Tibial nerve (tissue), 4 donors: ENCODE measurements at regions not wholly inside any gene's neighbourhood (a gene's known extent, or its start where the extent isn't known, plus 50 kb on each side); places are given as distances from the start of the nearest gene placed in this dataset.

Source experiments
- DNase-seq, 2 donors: peaks; one replicate each; pipeline ENCODE4 v3.0.0-alpha.2; 2019; ENCODE audit warnings: low spot score in 2 of 2
- H3K27ac ChIP-seq, 4 donors: fragments of 200-600 bp; sonication (generic) in 3 of 4; one replicate each; pipeline ENCODE4 v1.5.1; 2017 to 2019; ENCODE audit warnings: mild to moderate bottlenecking in 1 of 4
- H3K27me3 ChIP-seq, 2 donors: fragments of 200-600 bp; sonication (generic) in 1 of 2; one replicate each; pipeline versions ENCODE4 v1.5.1 to v1.6.0; 2017 to 2019
- H3K36me3 ChIP-seq, 3 donors: fragments of 200-600 bp; sonication (generic); one replicate each; pipeline ENCODE4 v1.5.1; 2018 to 2019
- H3K4me1 ChIP-seq, 4 donors: fragments of 200-600 bp; sonication (generic) in 3 of 4; one replicate each; pipeline ENCODE4 v1.5.1; 2017 to 2019
- H3K4me3 ChIP-seq, 4 donors: fragments of 200-600 bp; sonication (generic) in 3 of 4; one replicate each; pipeline ENCODE4 v1.5.1; 2017 to 2019; ENCODE audit warnings: mild to moderate bottlenecking in 1 of 4, moderate library complexity in 1 of 4
- H3K9me3 ChIP-seq, 4 donors: fragments of 200-600 bp; sonication (generic) in 3 of 4; one replicate each; pipeline ENCODE4 v1.5.1; 2017 to 2019
- CTCF ChIP-seq, 5 experiments: fragments of 200-600 bp in 3 of 5; fragments of 450-650 bp in 2 of 5; sonication (generic) in 3 of 5; IDR thresholded peaks; one replicate each; pipeline ENCODE4 v1.5.1; 2016 to 2019; ENCODE audit warnings: antibody characterized with exemption in 5 of 5, mild to moderate bottlenecking in 3 of 5, moderate library complexity in 2 of 5
- EP300 ChIP-seq, 2 donors: sonication (generic); formaldehyde crosslinking; IDR thresholded peaks; one replicate each; pipeline ENCODE4 v1.6.1; 2017; ENCODE audit warnings: antibody characterized with exemption in 2 of 2, mild to moderate bottlenecking in 1 of 2
- POLR2A ChIP-seq, 2 donors: fragments of 450-650 bp; IDR thresholded peaks; one replicate each; pipeline ENCODE4 v1.6.1; 2017; ENCODE audit warnings: antibody characterized with exemption in 2 of 2, mild to moderate bottlenecking in 2 of 2, moderate library complexity in 2 of 2
- WGBS, 2 donors: methylation state at CpG; one replicate each; pipeline ENCODE4 v1.1.5; 2018; 5-methylcytosine and 5-hydroxymethylcytosine counted together

- Histone ChIP-seq H3K9me3 (peaks cover 0 to 9% (median 0%) of the 10 kb centered on the region in 4 donors), H3K36me3 (no peaks in the 10 kb centered on the region), H3K27ac (no peak overlapping the region), H3K4me1 (no peaks in the 10 kb centered on the region), H3K4me3 (no peak overlapping the region), H3K27me3 (no peaks in the 10 kb centered on the region)
- no peak for DNase-seq
- TF ChIP-seq CTCF (IDR thresholded peaks at IDR 0.05) (no peak), POLR2A (IDR thresholded peaks at IDR 0.05) (no peak), EP300 (IDR thresholded peaks at IDR 0.05) (no peak)
- 64 to 69% methylated on average over 5 of the region's 5 CpGs for WGBS, 2 donors
Measured at GRCh38 chr4:187491286-187491685, 504.3 kb upstream of the ZFP42 start.

DNA sequence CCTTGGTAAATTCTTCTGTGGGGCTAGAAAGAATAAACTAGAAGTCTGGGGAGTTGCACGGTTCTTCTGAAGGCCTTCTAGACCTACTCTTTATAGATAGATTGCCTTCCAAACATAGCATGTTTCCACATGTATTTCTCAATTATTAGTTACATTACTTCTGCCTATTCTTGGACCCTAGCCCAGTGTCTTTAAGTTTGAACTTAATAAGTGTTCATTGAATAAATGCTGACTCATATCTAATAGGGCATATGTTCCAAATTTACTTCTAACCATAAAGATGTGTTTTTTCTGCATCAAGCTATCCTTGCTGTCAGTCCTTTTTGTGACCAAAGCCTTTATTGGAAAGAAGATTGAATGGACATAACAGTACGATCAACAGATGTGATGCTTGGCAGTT, 503.6 kb upstream of the ZFP42 start:
- Histone ChIP-seq H3K9me3 (peaks cover 0 to 9% (median 0%) of the 10 kb centered on the region in 4 donors), H3K4me3 (no peak overlapping the region), H3K36me3 (no peaks in the 10 kb centered on the region), H3K27me3 (no peaks in the 10 kb centered on the region), H3K4me1 (no peaks in the 10 kb centered on the region), H3K27ac (no peak overlapping the region)
- no peak for TF ChIP-seq POLR2A (IDR thresholded peaks at IDR 0.05)
- no peak for TF ChIP-seq CTCF (IDR thresholded peaks at IDR 0.05)
- TF ChIP-seq EP300 (IDR thresholded peaks at IDR 0.05) = no peak
- DNase-seq = no peak
- 75 to 92% methylated on average over 2 of the region's 2 CpGs for WGBS, 2 donors

DNA sequence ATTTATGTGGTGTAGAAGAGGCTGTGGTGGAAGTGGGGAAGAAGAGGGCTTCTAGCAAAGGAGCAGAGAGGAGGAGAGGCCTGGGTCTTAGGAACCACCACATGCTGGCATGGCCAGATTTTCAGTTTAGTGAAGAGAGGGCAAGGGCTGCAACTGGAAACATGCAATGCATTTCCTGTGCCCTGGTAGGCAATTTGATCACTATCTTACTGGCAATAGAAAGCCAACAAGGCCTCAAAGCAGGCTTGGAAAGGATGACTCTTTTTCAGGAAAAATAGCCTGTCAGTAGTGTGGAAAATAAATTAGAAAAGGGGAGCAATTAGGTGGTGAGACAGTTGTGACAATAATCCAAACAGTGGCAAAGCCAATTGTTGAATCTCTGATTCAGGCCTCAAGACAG, 501.9 kb upstream of the ZFP42 start:
- no peak overlapping the region for H3K4me3 ChIP-seq
- no peaks in the 10 kb centered on the region for H3K4me1 ChIP-seq
- TF ChIP-seq POLR2A (IDR thresholded peaks at IDR 0.05) (no peak), CTCF (IDR thresholded peaks at IDR 0.05) (no peak)
- DNase-seq = no peak
- no peak overlapping the region for H3K27ac ChIP-seq
- peaks cover 0 to 4% (median 0%) of the 10 kb centered on the region in 4 donors for H3K9me3 ChIP-seq
- H3K27me3 ChIP-seq = no peaks in the 10 kb centered on the region
- H3K36me3 ChIP-seq = no peaks in the 10 kb centered on the region

- Histone ChIP-seq H3K4me3 (no peak overlapping the region), H3K4me1 (no peaks in the 10 kb centered on the region), H3K27me3 (no peaks in the 10 kb centered on the region), H3K36me3 (no peaks in the 10 kb centered on the region), H3K27ac (no peak overlapping the region), H3K9me3 (peaks cover 0 to 3% (median 0%) of the 10 kb centered on the region in 4 donors)
- DNase-seq = no peak
- no peak for TF ChIP-seq CTCF (IDR thresholded peaks at IDR 0.05)
- no peak for TF ChIP-seq POLR2A (IDR thresholded peaks at IDR 0.05)
- TF ChIP-seq EP300 (IDR thresholded peaks at IDR 0.05) = no peak
- WGBS, 2 donors = 83 to 93% methylated on average over 4 of the region's 4 CpGs
Measured at GRCh38 chr4:187499956-187500355, 495.6 kb upstream of the ZFP42 start.

DNA sequence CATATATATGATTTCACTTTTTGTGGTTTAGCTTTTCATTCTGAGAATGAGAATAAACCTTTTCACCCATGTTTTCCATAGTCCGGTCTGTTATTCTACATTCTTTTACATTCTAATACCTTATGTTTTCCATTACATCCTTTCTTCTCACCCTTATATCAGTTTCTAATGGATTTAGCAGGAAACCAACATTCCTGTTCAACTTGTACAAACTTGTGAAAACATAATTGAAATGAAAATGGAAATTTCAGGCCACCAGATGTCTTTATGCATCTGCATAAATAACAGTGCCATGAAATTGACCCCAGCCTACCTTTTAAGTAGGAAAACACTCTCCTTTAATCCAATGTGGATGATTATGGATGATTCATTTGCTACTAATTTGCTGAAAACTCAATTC, 494.8 kb upstream of the ZFP42 start:
- Histone ChIP-seq H3K27ac (no peak overlapping the region), H3K27me3 (no peaks in the 10 kb centered on the region), H3K9me3 (peaks cover 0 to 6% (median 0%) of the 10 kb centered on the region in 4 donors), H3K4me1 (no peaks in the 10 kb centered on the region), H3K4me3 (no peak overlapping the region), H3K36me3 (no peaks in the 10 kb centered on the region)
- TF ChIP-seq EP300 (IDR thresholded peaks at IDR 0.05) = no peak
- TF ChIP-seq POLR2A (IDR thresholded peaks at IDR 0.05) = no peak
- no peak for TF ChIP-seq CTCF (IDR thresholded peaks at IDR 0.05)
- DNase-seq = no peak
- 75 to 91% methylated on average over 1 of the region's 1 CpG for WGBS, 2 donors
